PC-9 (cell line): ENCODE measurements at regions not wholly inside any gene's neighbourhood (a gene's known extent, or its start where the extent isn't known, plus 50 kb on each side); places are given as distances from the start of the nearest gene placed in this dataset.

Experiments used
- BruUV-seq: library from RNA; stranded (reverse); fragments of 400-500 nt; replicated peaks from 2 replicates; lab custom pipeline; 2021; lab: Mats Ljungman, UMichigan
- CTCF ChIA-PET: fragments of 300-600 bp; sonication (Branson Sonifier 250); formaldehyde crosslinking; loops from one replicate; lab custom pipeline; 2022; ENCODE audit warnings: antibody characterized with exemption; lab: Charles Lee
- POLR2A ChIA-PET: fragments of 300-600 bp; sonication (Branson Sonifier 250); formaldehyde crosslinking; loops from one replicate; lab custom pipeline; 2022; ENCODE audit warnings: antibody characterized with exemption; ENCODE audit not compliant: unreplicated experiment; lab: Charles Lee
- DNase-seq, 2 experiments: peaks; one replicate each; pipeline versions ENCODE4 v3.0.0 to v3.0.0-alpha.2; 2015 to 2022; ENCODE audit warnings: mixed read lengths in 1 of 2
- H2AFZ ChIP-seq: fragments of 200-600 bp; sonication (generic); 2 replicates; pipeline ENCODE4 v1.8.1; 2017; ENCODE audit warnings: antibody characterized with exemption
- H3F3A ChIP-seq: fragments of 200-600 bp; sonication (generic); 2 replicates; pipeline ENCODE4 v1.8.1; 2017; ENCODE audit warnings: antibody characterized with exemption, mild to moderate bottlenecking, low read depth; ENCODE audit not compliant: insufficient read depth
- H3K27ac ChIP-seq: fragments of 200-600 bp; sonication (generic); 2 replicates; pipeline ENCODE4 v1.6.1; 2016; ENCODE audit warnings: mixed run types
- H3K27me3 ChIP-seq: fragments of 200-600 bp; sonication (generic); 2 replicates; pipeline ENCODE4 v1.6.1; 2016; ENCODE audit warnings: low read depth, mixed run types; ENCODE audit not compliant: insufficient read depth
- H3K36me3 ChIP-seq: fragments of 200-600 bp; sonication (generic); 2 replicates; pipeline ENCODE4 v1.6.1; 2016; ENCODE audit warnings: low read depth, mixed run types
- H3K4me1 ChIP-seq: fragments of 200-600 bp; sonication (generic); replicated peaks from 2 replicates; pipeline ENCODE4 v1.6.1; 2016; ENCODE audit warnings: mixed run types; ENCODE audit not compliant: insufficient read depth
- H3K4me2 ChIP-seq: fragments of 200-600 bp; sonication (generic); 2 replicates; pipeline ENCODE4 v1.6.1; 2017; ENCODE audit warnings: mixed run types
- H3K4me3 ChIP-seq: fragments of 200-600 bp; sonication (generic); 2 replicates; pipeline ENCODE4 v1.6.1; 2016; ENCODE audit warnings: mixed run types
- H3K79me2 ChIP-seq: fragments of 200-600 bp; sonication (generic); 2 replicates; pipeline ENCODE4 v1.6.1; 2017; ENCODE audit warnings: low read depth, mixed run types
- H3K9me2 ChIP-seq: fragments of 200-600 bp; sonication (generic); 2 replicates; pipeline ENCODE4 v1.8.1; 2017; ENCODE audit warnings: mild to moderate bottlenecking; ENCODE audit not compliant: insufficient read depth
- H3K9me3 ChIP-seq: fragments of 200-600 bp; sonication (generic); 2 replicates; pipeline ENCODE4 v1.8.1; 2016; ENCODE audit warnings: low read depth; ENCODE audit not compliant: insufficient read depth
- H4K20me1 ChIP-seq: fragments of 200-600 bp; sonication (generic); 2 replicates; pipeline ENCODE4 v1.8.1; 2017; ENCODE audit not compliant: insufficient read depth
- EZH2 ChIP-seq: fragments of 200-600 bp; sonication (generic); IDR thresholded peaks from 2 replicates; pipeline ENCODE4 v1.8.0; 2017; ENCODE audit warnings: antibody characterized with exemption, low read depth
- intact Hi-C: fragments of 100-400 bp; cut with micrococcal nuclease; formaldehyde crosslinking; loops from one replicate; pipeline ENCODE4 v1.10.0; 2022; ENCODE audit not compliant: unreplicated experiment
- TF ChIP-seq, protein P1 (sequence below): fragments of 200-600 bp; sonication (generic); conservative IDR thresholded peaks from 2 replicates; pipeline ENCODE4 v1.6.1; 2017; ENCODE audit warnings: mixed run types, antibody characterized with exemption, mild to moderate bottlenecking, moderate library complexity

- no peaks in the 10 kb centered on the region for H3K27me3 ChIP-seq
- no peaks in the 10 kb centered on the region for H3K9me2 ChIP-seq
- intact Hi-C loops: no loop called here
- H3K9me3 ChIP-seq: no peaks in the 10 kb centered on the region
- no peaks in the 10 kb centered on the region for H3K4me1 ChIP-seq
- no peaks in the 10 kb centered on the region for H4K20me1 ChIP-seq
- ChIA-PET CTCF (no interaction called here), POLR2A (no interaction called here)
- no peak overlapping the region for H3K27ac ChIP-seq
- no TSS peak for BruUV-seq
- H3K4me2 ChIP-seq: no peak overlapping the region
- H3K4me3 ChIP-seq: no peak overlapping the region
- TF ChIP-seq EZH2: no peak
- TF ChIP-seq, protein P1, sequence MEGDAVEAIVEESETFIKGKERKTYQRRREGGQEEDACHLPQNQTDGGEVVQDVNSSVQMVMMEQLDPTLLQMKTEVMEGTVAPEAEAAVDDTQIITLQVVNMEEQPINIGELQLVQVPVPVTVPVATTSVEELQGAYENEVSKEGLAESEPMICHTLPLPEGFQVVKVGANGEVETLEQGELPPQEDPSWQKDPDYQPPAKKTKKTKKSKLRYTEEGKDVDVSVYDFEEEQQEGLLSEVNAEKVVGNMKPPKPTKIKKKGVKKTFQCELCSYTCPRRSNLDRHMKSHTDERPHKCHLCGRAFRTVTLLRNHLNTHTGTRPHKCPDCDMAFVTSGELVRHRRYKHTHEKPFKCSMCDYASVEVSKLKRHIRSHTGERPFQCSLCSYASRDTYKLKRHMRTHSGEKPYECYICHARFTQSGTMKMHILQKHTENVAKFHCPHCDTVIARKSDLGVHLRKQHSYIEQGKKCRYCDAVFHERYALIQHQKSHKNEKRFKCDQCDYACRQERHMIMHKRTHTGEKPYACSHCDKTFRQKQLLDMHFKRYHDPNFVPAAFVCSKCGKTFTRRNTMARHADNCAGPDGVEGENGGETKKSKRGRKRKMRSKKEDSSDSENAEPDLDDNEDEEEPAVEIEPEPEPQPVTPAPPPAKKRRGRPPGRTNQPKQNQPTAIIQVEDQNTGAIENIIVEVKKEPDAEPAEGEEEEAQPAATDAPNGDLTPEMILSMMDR: no peak
- DNase-seq: no peak
- no peak overlapping the region for H2AFZ ChIP-seq
- H3K79me2 ChIP-seq: no peaks in the 10 kb centered on the region
- H3F3A ChIP-seq: no peaks in the 10 kb centered on the region
- H3K36me3 ChIP-seq: no peaks in the 10 kb centered on the region
Measured at GRCh38 chr9:26687421-26687820, 205.2 kb downstream of the CAAP1 start.

DNA sequence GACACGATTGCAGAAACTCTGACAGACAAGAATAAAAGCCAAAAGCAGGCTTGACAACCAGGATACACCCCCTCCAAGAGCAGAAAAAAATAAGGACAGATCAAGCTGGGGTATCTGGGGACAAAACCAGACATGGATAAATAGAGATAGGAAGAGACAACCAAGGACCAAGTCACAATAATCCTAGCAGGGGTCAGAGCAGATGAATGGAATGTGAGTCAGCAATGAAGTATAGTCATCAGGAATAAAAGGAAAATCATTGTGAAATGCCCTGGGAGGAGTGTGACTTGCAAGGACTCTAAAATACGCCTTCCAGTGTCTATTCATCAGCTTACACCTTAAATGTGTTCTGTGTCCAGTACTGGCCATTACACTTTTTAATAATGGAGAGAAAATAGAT lies 206.8 kb downstream of the CAAP1 start:
- BruUV-seq: no TSS peak
- Histone ChIP-seq H3K36me3 (no peaks in the 10 kb centered on the region), H3K4me3 (no peak overlapping the region), H2AFZ (no peak overlapping the region), H3K9me2 (no peaks in the 10 kb centered on the region), H3K27ac (no peak overlapping the region), H3K9me3 (no peaks in the 10 kb centered on the region), H3K4me1 (no peaks in the 10 kb centered on the region), H4K20me1 (no peaks in the 10 kb centered on the region), H3K4me2 (no peak overlapping the region), H3K79me2 (no peaks in the 10 kb centered on the region), H3F3A (no peaks in the 10 kb centered on the region), H3K27me3 (no peaks in the 10 kb centered on the region)
- ChIA-PET POLR2A (no interaction called here), CTCF (no interaction called here)
- no peak for DNase-seq
- TF ChIP-seq EZH2: no peak
- TF ChIP-seq, protein P1: no peak
- intact Hi-C loops: no loop called here

DNA sequence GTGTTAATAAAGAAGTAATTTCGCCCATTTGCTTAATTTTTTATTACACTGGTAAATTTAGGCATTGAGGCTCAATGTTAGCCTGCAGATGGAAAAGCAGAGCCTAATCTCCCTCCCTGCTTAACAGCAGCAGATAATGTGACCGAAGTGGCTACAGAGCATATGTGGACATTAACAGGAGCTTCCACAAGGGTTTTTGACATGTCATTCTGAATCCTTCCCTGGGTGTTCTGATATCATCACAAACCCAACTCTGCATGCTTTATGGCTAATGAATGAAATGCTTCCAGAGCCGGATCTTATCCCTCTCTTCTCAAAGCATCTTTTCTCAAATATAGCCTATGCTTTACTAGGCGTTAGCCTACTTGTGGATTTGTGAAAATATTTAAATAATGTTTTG lies 208.6 kb downstream of the CAAP1 start:
- H4K20me1 ChIP-seq: no peaks in the 10 kb centered on the region
- intact Hi-C loops: no loop called here
- POLR2A ChIA-PET: no interaction called here

More for the DNA sequence above, 208.6 kb downstream of the CAAP1 start:
- Histone ChIP-seq H3K27ac (no peak overlapping the region), H3K9me3 (no peaks in the 10 kb centered on the region), H3K79me2 (no peaks in the 10 kb centered on the region), H3K4me3 (no peak overlapping the region), H3K36me3 (no peaks in the 10 kb centered on the region), H2AFZ (no peak overlapping the region), H3K27me3 (no peaks in the 10 kb centered on the region), H3F3A (no peaks in the 10 kb centered on the region), H3K4me2 (no peak overlapping the region), H3K9me2 (no peaks in the 10 kb centered on the region), H3K4me1 (no peaks in the 10 kb centered on the region)
- no TSS peak for BruUV-seq
- CTCF ChIA-PET: no interaction called here
- DNase-seq: no peak
- no peak for TF ChIP-seq EZH2
- TF ChIP-seq, protein P1: no peak
